ENCODE measurements at regions not wholly inside any gene's neighbourhood (a gene's known extent, or its start where the extent isn't known, plus 50 kb on each side); places are given as distances from the start of the nearest gene placed in this dataset.
A peak's percentile ranks its signal among the peaks of the same experiment; 100 is the strongest.
"Not testable (repeated sequence)": the region's sequence is repeated elsewhere in the genome, so short reads cannot be mapped to it uniquely, and the experiment has no call there.

DNA sequence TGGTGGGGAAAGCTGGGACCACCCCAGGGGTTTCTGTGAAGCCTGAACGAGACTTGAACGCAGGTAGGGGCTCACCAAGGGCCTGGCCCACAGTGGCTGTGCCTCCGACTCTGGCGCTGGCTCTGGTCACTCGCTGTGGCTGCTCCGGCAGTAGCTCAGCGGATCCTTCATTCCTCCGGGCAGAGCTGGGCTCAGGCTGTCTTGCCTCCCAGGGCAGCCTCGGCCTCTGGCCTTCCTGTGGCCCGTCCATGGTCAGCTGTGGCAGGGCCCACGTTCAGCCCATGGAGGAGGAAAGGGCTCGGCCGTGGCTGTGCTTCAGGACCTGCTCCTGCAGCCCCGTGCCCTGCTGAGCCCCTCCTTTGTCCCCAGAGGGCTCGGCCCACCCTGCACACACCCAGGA, 162.9 kb upstream of the C1orf174 start:
- Histone ChIP-seq H3K9me3 (replicated peaks) (0 out of 2 replicates have a peak, but pooled peaks cover 3% of the 10 kb centered on the region), H3K27ac (no peak overlapping the region), H3K36me3 (no peaks in the 10 kb centered on the region), H3K27me3 (replicated peaks) (no peaks in the 10 kb centered on the region), H3K4me3 (no peak overlapping the region), H3K4me1 (replicated peaks) (no peaks in the 10 kb centered on the region)
- DNase-seq (ENCODE audit: low read depth in 1 of 2, low spot score in 2 of 2) = peak in 1 of 2 experiments; percentile 33

DNA sequence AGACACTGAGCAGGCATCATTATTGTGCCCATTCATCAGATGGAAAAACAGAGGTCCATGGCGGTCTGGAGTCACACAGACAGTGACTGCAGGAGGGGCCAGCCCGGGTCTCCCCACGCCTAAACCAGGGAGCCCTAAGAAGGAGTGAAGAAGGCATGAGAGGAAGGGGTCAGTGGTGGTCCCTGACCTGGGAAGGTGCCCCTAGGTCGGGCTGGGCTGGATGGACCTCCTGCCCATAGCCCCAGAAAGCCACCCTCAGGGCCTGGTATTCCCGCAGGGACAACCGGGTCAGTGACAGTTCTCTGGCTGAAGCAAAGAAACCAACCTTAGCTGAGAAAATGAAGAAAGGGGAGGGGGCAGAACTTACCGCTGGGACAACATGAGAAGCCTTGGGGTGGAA, 163.4 kb upstream of the C1orf174 start:
- Histone ChIP-seq H3K27me3 (replicated peaks) (no peaks in the 10 kb centered on the region), H3K4me3 (no peak overlapping the region), H3K27ac (no peak overlapping the region), H3K4me1 (replicated peaks) (no peaks in the 10 kb centered on the region), H3K36me3 (no peaks in the 10 kb centered on the region), H3K9me3 (replicated peaks) (peaks cover 3% of the 10 kb centered on the region; the same call in 1 of the 2 replicates)
- no peak for DNase-seq (ENCODE audit: low read depth in 1 of 2, low spot score in 2 of 2)

DNA sequence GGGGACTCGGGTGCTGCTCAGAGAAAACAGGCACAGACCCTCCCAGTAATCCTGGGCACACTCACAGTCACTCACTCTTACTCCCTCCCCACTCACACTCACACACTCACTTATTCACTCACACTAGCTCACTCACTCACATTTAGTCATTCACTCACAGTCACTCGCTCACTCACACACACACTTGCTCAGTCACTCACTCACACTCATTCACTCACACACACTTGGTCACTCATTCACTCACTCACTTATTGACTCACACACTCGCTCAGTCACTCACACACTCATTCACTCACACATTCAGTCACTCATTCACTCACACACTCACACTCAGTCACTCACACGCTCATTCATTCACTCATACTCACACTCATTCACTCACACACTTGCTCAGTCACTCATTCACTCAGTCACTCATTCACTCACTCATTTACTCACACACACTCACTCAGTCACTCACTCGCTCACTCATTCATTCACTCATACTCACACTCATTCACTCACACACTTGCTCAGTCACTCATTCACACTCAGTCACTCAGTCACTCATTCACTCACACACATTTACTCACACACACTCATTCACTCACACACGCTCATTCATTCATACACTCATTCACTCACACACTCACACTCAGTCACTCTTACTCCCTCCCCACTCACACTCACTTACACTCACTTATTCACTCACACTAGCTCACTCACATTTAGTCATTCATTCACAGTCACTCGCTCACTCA, 164.2 kb upstream of the C1orf174 start:
- H3K27ac ChIP-seq = no peak overlapping the region
- no peak overlapping the region for H3K4me3 ChIP-seq
- no peaks in the 10 kb centered on the region for H3K4me1 ChIP-seq (replicated peaks)
- DNase-seq (ENCODE audit: low read depth in 1 of 2, low spot score in 2 of 2) = no peak
- H3K9me3 ChIP-seq (replicated peaks) = peaks cover 3% of the 10 kb centered on the region; the same call in 1 of the 2 replicates
- no peaks in the 10 kb centered on the region for H3K36me3 ChIP-seq
- H3K27me3 ChIP-seq (replicated peaks) = no peaks in the 10 kb centered on the region

DNA sequence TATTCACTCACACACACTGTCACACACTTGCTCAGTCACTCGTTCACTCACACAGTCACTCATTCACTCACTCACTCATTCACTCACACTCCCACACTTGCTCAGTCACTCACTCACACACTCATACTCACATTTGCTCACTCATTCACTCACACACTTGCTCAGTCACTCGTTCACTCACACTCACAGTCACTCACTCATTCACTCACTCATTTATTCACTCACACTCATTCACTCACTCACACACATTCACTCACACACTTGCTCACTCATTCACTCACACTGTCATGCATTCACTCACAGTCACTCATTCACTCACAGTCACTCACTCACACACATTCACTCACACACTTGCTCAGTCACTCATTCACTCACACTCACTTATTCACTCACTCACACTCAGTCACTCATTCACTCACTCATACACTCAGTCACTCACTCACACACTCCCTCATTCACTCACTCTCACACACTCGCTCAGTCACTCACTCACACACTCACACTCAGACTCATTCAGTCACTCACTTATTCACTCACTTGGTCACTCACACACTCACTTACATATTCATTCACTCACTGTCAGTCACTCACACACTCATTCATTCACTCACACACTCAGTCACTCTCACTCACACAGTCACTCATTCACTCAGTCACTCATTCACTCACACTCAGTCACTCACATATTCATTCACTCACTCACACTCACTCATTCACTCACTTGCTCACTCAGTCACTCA, 167.0 kb upstream of the C1orf174 start:
- Histone ChIP-seq H3K9me3 (replicated peaks) (no peaks in the 10 kb centered on the region; the same call in 1 of the 2 replicates), H3K4me3 (no peak overlapping the region), H3K4me1 (replicated peaks) (no peaks in the 10 kb centered on the region), H3K27ac (no peak overlapping the region), H3K27me3 (replicated peaks) (no peaks in the 10 kb centered on the region), H3K36me3 (no peaks in the 10 kb centered on the region)
- no peak for DNase-seq (ENCODE audit: low read depth in 1 of 2, low spot score in 2 of 2)

DNA sequence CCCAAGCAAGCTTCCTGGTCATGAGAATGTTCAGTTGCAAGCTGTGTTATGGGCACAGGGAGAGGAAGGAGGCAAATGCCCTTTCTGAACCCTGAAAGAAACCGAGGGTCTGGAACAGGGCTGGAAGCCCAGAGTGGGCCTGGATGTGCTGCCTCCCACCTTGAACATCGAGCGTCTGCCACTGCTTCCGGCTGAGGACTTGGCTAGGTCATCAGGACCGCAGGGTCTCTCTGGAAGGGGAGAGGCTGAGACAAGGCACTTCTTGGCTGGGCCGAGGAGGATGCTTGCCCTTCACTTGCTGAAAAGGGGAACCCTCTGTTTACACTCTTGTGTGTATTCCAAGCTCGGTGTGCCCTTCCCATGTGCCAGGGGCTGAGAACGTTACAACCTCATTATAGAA, 168.0 kb upstream of the C1orf174 start:
- H3K36me3 ChIP-seq = no peaks in the 10 kb centered on the region
- no peak overlapping the region for H3K27ac ChIP-seq
- H3K9me3 ChIP-seq (replicated peaks) = no peaks in the 10 kb centered on the region; the same call in 1 of the 2 replicates
- no peak overlapping the region for H3K4me3 ChIP-seq
- no peaks in the 10 kb centered on the region for H3K27me3 ChIP-seq (replicated peaks)
- DNase-seq (ENCODE audit: low read depth in 1 of 2, low spot score in 2 of 2) = no peak
- H3K4me1 ChIP-seq (replicated peaks) = no peaks in the 10 kb centered on the region

DNA sequence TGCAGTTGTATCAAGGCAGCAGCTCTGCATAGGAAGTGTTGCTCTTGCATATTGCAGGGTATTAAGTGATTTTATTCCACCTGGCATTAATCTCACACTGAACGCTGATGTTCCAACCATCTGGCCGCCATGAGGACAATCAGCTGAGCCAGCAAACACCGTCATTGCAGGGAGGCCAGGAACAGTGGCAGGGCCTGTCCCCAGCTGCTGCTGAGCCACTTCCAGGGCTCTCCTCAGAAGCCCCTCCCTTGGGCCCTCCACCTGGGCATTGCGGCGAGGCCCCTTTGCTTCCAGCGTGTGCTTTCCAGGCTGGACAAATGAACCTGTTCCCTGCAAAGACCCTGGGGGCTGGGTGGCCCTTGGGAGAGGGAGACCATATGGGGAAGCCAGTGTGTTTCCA, 171.6 kb upstream of the C1orf174 start:
- Histone ChIP-seq H3K4me1 (replicated peaks) (no peaks in the 10 kb centered on the region), H3K4me3 (no peak overlapping the region), H3K36me3 (no peaks in the 10 kb centered on the region), H3K27ac (no peak overlapping the region), H3K27me3 (replicated peaks) (no peaks in the 10 kb centered on the region), H3K9me3 (replicated peaks) (peaks cover 6% of the 10 kb centered on the region)
- DNase-seq (ENCODE audit: low read depth in 1 of 2, low spot score in 2 of 2) = no peak

DNA sequence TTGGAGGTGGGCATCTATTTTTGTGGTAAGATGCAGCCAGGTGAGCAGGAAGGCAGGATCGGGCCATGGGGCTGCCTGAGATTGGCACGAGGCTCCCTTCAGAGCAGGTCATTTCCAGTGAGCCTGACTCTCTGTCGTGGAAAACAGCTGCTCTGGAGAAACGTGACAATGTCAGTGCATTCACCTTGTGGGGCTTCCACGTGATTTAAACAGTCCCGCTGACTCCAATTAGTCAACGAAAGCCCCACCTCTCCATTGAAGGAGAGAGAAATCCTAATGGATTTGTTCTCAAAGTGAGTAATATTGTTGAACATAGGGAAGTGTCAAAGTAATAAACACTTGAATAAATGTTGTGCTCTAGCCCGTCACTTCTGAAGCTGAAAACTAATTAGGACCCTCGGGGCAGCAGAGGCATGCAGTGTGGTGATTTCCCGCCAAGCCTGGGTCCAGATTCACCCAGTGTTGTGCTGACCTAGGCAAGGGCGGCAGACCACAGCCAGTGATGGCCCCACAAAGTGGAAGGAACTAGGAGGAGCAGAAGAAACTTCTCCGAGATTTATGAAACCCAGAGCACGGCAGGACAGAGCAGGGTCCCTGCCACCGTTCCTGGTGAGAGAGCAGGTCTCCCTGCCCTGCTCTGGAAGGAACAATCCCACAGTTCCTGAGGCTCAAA, 172.5 kb upstream of the C1orf174 start:
- Histone ChIP-seq H3K9me3 (replicated peaks) (peaks cover 6% of the 10 kb centered on the region), H3K4me3 (no peak overlapping the region), H3K27me3 (replicated peaks) (no peaks in the 10 kb centered on the region), H3K36me3 (no peaks in the 10 kb centered on the region), H3K27ac (no peak overlapping the region), H3K4me1 (replicated peaks) (no peaks in the 10 kb centered on the region)
- no peak for DNase-seq (ENCODE audit: low read depth in 1 of 2, low spot score in 2 of 2)

DNA sequence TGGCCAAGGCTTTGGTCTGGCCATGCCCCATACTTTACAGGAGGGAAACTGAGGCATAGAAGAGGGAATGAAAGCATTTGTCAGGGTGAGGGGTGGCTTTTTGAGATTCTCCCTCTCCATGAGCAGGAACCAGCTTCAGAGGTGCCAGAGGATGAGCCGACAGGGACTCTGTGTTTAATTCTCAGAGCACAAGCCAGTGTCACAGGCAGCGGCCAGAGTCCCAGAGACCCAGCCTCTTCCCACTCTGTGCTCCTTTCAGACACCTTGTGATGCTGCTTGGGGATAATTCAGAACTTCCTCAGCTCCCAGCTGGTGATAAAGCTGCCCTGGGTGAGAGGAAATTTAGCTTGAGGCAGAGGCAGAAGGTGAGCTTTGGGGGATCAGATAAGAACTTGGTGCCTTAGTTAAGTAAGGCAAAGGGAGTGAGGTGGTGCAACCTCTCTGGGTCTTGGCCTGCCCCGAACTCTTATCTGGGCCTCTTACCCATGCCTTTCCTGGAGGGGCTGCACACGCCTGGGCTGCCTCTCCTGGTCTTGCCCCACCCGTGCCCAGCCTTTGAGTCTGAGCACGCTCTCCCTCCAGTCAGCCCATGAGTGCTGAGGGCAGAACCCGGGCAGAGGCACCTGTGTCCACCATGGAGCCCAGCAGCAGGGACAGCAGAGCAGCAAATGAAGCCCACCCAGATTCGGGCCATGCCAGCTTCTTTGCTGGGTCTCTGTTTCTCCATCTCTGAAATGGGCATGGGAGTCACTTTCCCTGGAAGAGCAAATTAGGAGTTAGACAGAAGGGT, 175.6 kb upstream of the C1orf174 start:
- Histone ChIP-seq H3K9me3 (replicated peaks) (peaks cover 6% of the 10 kb centered on the region; the same call in 1 of the 2 replicates), H3K4me1 (replicated peaks) (no peaks in the 10 kb centered on the region), H3K36me3 (no peaks in the 10 kb centered on the region), H3K4me3 (no peak overlapping the region), H3K27ac (no peak overlapping the region), H3K27me3 (replicated peaks) (no peaks in the 10 kb centered on the region)
- no peak for DNase-seq (ENCODE audit: low read depth in 1 of 2, low spot score in 2 of 2)

DNA sequence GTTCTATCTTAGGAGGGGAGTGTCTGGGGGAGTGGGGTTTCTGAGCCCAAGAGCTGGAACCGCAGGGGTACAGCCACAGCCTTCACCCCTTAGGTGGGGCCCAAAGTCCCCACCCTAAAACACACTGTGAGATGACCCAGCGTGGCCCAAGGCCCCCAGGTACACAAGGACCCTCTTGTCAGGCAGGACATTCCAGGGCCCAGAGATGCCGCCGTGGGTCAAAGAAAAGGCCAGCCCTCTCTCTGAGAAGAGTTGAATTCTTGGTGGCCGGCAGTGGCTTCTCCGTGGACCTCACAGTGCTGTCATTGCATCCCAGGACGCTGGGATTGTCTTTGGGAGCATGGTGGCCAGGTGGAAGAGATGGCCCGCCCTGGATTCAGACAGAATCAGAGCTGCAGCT, 176.3 kb upstream of the C1orf174 start:
- Histone ChIP-seq H3K27me3 (replicated peaks) (no peaks in the 10 kb centered on the region), H3K9me3 (replicated peaks) (peaks cover 8% of the 10 kb centered on the region), H3K4me3 (no peak overlapping the region), H3K36me3 (no peaks in the 10 kb centered on the region), H3K27ac (no peak overlapping the region), H3K4me1 (replicated peaks) (no peaks in the 10 kb centered on the region)
- no peak for DNase-seq (ENCODE audit: low read depth in 1 of 2, low spot score in 2 of 2)

DNA sequence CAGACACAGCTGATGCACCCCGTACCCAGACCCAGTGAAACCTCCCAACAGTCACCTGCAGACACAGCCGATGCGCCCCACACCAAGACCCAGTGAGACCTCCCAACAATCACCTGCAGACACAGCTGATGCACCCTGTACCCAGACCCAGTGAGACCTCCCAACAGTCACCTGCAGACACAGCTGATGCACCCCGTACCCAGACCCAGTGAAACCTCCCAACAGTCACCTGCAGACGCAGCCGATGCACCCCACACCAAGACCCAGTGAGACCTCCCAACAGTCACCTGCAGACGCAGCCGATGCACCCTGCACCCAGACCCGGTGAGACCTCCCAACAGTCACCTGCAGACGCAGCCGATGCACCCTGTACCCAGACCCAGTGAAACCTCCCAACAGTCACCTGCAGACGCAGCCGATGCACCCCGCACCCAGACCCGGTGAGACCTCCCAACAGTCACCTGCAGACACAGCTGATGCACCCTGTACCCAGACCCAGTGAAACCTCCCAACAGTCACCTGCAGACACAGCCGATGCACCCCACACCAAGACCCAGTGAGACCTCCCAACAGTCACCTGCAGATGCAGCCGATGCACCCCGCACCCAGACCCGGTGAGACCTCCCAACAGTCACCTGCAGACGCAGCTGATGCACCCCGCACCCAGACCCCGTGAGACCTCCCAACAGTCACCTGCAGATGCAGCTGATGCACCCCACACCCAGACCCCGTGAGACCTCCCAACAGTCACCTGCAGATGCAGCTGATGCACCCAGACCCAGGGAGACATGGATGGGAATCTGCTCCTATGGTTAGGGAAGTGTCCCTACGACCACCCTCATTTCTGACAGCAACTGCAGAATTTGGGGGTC, 178.3 kb upstream of the C1orf174 start:
- H3K27me3 ChIP-seq (replicated peaks); H3K4me3 ChIP-seq; DNase-seq (ENCODE audit: low read depth in 1 of 2, low spot score in 2 of 2); H3K4me1 ChIP-seq (replicated peaks); H3K36me3 ChIP-seq; H3K27ac ChIP-seq: not testable (repeated sequence)
- H3K9me3 ChIP-seq (replicated peaks) = peaks cover 17% of the 10 kb centered on the region

DNA sequence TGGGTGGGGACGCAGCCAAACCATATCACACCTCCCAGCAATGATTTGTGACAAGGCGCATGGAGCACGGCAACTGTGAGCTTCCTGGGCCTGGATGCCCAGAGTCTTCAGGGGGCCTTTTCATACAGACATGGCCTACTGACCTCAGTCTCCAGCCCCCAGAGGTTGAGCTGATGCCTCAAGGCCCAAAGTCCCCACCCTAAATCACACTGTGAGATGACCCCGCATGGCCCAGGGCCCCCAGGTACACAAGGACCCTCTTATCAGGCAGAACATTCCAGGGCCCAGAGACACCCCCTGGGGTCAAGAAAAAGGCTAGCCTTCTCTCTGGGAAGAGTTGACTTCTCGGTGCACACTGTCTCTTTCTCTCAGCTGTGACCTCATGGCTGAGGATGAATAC, 179.7 kb upstream of the C1orf174 start:
- Histone ChIP-seq H3K9me3 (replicated peaks) (peaks cover 21% of the 10 kb centered on the region), H3K36me3 (no peaks in the 10 kb centered on the region), H3K4me3 (no peak overlapping the region), H3K27me3 (replicated peaks) (no peaks in the 10 kb centered on the region), H3K27ac (no peak overlapping the region), H3K4me1 (replicated peaks) (no peaks in the 10 kb centered on the region)
- DNase-seq (ENCODE audit: low read depth in 1 of 2, low spot score in 2 of 2) = no peak

DNA sequence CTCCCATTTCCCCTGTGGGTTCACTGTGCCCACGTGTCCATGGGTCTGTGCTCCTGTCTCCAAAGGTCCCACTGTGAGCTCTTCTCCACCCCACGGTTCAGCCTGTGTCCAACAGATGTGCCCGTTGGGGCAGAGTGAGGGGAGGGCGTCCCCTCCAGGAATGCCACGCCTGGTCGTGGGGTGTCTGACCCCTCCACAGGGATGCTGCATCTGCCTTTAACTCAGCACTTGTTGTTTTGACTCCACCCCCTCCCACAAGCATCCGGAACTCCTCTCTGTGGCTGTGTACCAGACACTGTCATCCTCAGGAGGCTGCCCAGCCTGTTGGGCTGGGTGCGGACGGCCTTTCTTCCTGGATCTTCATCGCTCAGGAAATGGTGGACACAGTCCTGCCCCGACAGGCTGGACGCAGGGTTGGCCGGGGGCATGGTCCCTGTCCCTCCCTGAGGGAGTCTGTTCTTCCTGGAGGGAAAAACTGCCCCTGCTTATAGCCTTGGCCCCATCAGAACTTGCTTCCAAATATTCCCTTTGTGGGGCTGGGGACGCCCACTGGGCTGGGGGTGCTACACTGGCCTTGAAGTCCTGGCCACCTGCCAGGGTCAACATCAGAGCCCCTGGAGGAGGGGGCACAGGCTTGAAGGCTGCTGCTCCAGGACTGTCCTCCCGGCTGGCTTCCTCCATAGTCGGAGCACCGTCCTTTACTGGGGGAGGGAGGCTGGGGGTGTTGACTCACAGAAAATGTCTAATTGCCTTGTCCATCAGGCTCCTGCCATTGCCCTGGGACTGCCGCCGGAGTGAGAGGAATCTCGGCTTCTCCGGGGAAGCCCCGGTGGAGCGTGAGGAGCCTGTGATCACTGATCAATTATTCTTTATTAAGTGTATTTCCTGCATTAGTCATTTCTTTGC, 182.0 kb upstream of the C1orf174 start:
- no peaks in the 10 kb centered on the region for H3K4me1 ChIP-seq (replicated peaks)
- H3K36me3 ChIP-seq = no peaks in the 10 kb centered on the region
- H3K27ac ChIP-seq = no peak overlapping the region
- peaks cover 18% of the 10 kb centered on the region; the same call in 1 of the 2 replicates for H3K9me3 ChIP-seq (replicated peaks)
- DNase-seq (ENCODE audit: low read depth in 1 of 2, low spot score in 2 of 2) = no peak
- no peaks in the 10 kb centered on the region for H3K27me3 ChIP-seq (replicated peaks)
- no peak overlapping the region for H3K4me3 ChIP-seq
